T-helper 17 cell (primary cell): ENCODE measurements at regions not wholly inside any gene's neighbourhood (a gene's known extent, or its start where the extent isn't known, plus 50 kb on each side); places are given as distances from the start of the nearest gene placed in this dataset.
A peak's percentile ranks its signal among the peaks of the same experiment; 100 is the strongest.

Source experiments
- ATAC-seq: fragments of 150-1000 bp; cut with Tn5 transposase; 2 replicates; pipeline ENCODE4 v1.10.0; 2021; ENCODE audit warnings: mild to moderate bottlenecking, moderate library complexity
- DNase-seq, 3 donors: peaks; one replicate each; pipeline versions ENCODE4 v3.0.0 to v3.0.0-alpha.2; 2020 to 2021
- H3K9me3 ChIP-seq: one replicate; pipeline ENCODE4 v1.7.0; 2013; ENCODE audit warnings: low read length, mild to moderate bottlenecking; ENCODE audit not compliant: control insufficient read depth, poor library complexity, severe bottlenecking
- H3K27ac Mint-ChIP-seq: one replicate; pipeline ENCODE4 v1.8.0; 2022; ENCODE audit warnings: mild to moderate bottlenecking, moderate library complexity, mixed read lengths
- H3K27me3 Mint-ChIP-seq: one replicate; pipeline ENCODE4 v1.8.0; 2022; ENCODE audit warnings: mixed read lengths
- H3K36me3 Mint-ChIP-seq: one replicate; pipeline ENCODE4 v1.8.0; 2022; ENCODE audit warnings: low read depth, mixed read lengths
- H3K4me1 Mint-ChIP-seq: one replicate; pipeline ENCODE4 v1.8.0; 2022; ENCODE audit warnings: mild to moderate bottlenecking, mixed read lengths
- H3K4me3 Mint-ChIP-seq: one replicate; pipeline ENCODE4 v1.8.0; 2022; ENCODE audit warnings: mild to moderate bottlenecking, moderate library complexity, mixed read lengths

DNA sequence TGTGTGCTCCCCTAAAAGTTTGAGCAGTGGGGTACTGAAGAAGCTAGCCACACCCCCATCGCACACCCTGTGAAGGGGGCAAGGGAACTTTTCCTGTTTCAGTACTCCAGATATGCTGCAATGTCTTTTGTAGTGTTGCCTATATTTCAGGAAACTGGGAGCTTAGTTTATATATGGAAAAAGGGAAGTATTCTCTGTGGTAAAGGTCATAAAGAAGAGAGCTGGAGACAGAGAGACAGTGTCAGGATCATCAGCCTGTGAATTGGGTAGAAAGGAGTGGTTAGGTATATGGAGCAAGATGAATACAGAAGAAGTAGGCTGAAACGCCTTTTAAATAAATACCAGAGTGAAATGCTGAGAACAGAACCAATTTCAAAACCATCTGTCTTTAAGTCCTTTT lies 82.2 kb upstream of the C9orf72 start:
- no peaks in the 10 kb centered on the region for H3K9me3 ChIP-seq
- no peak overlapping the region for H3K27ac Mint-ChIP-seq
- H3K36me3 Mint-ChIP-seq, result no peaks in the 10 kb centered on the region
- DNase-seq (no peak), ATAC-seq (no peak)
- H3K4me3 Mint-ChIP-seq, result no peak overlapping the region
- H3K4me1 Mint-ChIP-seq, result no peaks in the 10 kb centered on the region
- H3K27me3 Mint-ChIP-seq, result peaks cover 5% of the 10 kb centered on the region

GRCh38 chr9:27659001-27659400 lies 85.7 kb upstream of the C9orf72 start:
- Mint-ChIP-seq H3K4me1 (no peaks in the 10 kb centered on the region), H3K36me3 (no peaks in the 10 kb centered on the region), H3K27me3 (peaks cover 7% of the 10 kb centered on the region), H3K4me3 (no peak overlapping the region), H3K27ac (no peak overlapping the region)
- ATAC-seq (no peak), DNase-seq (no peak)
- H3K9me3 ChIP-seq, result no peaks in the 10 kb centered on the region

DNA sequence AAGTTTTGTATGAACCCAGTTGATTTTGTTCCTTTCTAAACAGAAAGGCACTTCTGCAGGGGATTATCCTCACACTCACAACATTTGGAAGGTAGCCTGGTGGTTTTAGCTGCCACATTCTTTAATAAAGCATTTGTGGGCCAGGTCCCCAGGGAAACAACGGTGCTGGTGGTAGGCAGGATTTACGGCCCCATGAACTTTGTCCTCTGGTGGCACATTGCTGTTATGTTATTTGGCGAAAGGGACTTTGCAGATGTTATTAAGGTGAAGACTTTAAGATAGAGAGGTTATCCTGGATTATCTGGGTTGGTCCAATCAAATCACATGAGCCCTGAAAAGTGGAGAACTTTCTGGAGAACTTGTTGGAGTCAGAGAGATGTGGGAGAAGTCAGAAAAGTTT lies 86.3 kb upstream of the C9orf72 start:
- Mint-ChIP-seq H3K27me3 (peaks cover 13% of the 10 kb centered on the region), H3K4me1 (no peaks in the 10 kb centered on the region), H3K4me3 (no peak overlapping the region), H3K27ac (no peak overlapping the region), H3K36me3 (peaks cover 3% of the 10 kb centered on the region)
- DNase-seq, result no peak
- no peak for ATAC-seq
- H3K9me3 ChIP-seq, result no peaks in the 10 kb centered on the region

- Mint-ChIP-seq H3K4me1 (no peaks in the 10 kb centered on the region), H3K27ac (no peak overlapping the region), H3K27me3 (peaks cover 18% of the 10 kb centered on the region), H3K36me3 (peaks cover 3% of the 10 kb centered on the region), H3K4me3 (no peak overlapping the region)
- DNase-seq (no peak), ATAC-seq (no peak)
- no peaks in the 10 kb centered on the region for H3K9me3 ChIP-seq
Observed at GRCh38 chr9:27660148-27660547, 86.9 kb upstream of the C9orf72 start.

DNA sequence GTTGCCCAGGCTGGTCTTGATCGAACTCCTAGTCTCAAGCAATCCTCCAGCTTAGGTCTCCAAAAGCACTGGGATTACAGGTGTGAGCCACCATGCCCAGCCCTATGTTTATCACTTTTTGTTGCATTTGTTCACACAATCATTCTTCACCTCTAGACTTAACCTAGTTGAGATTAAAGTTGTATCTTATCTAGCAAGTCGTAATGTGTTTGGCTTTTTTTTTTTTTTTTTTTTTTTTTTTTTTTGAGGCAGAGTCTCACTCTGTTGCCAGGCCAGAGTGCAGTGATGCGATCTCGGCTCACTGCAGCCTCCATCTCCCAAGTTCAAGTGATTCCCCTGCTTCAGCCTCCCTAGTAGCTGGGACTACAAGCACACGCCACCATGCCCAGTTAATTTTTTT lies 90.2 kb upstream of the C9orf72 start:
- no peak overlapping the region for H3K27ac Mint-ChIP-seq
- no peaks in the 10 kb centered on the region for H3K4me1 Mint-ChIP-seq
- peaks cover 3% of the 10 kb centered on the region for H3K36me3 Mint-ChIP-seq
- ATAC-seq (no peak), DNase-seq (no peak)
- no peak overlapping the region for H3K4me3 Mint-ChIP-seq
- no peaks in the 10 kb centered on the region for H3K9me3 ChIP-seq
- peaks cover 35% of the 10 kb centered on the region for H3K27me3 Mint-ChIP-seq

- Mint-ChIP-seq H3K27me3 (peaks cover 35% of the 10 kb centered on the region), H3K27ac (no peak overlapping the region), H3K36me3 (peaks cover 3% of the 10 kb centered on the region), H3K4me3 (peak overlapping the region; percentile 10), H3K4me1 (no peaks in the 10 kb centered on the region)
- DNase-seq, result no peak
- no peaks in the 10 kb centered on the region for H3K9me3 ChIP-seq
- ATAC-seq, result no peak
Observed at GRCh38 chr9:27664121-27664779, 91.0 kb upstream of the C9orf72 start.

DNA sequence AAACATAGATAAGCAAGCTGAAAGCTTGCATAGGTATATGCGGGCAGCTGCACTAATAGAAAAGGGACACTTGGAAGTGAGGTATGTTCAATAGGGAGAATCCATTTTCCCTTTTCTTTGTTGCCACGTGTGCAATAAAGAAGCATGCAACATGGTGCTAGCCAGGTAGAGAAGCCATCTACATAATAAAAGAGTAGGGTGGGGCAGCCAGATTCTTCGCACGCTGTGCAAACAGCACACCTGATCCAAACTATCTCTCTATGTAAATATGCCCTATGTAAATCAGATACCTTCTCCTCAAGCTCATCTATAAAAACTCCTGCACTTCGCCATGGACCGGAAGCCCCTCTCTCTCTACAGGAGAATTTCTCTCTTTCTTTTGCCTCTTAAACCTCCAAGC lies 91.9 kb upstream of the C9orf72 start:
- Mint-ChIP-seq H3K27ac (no peak overlapping the region), H3K4me1 (no peaks in the 10 kb centered on the region), H3K4me3 (no peak overlapping the region), H3K27me3 (peaks cover 40% of the 10 kb centered on the region), H3K36me3 (peaks cover 3% of the 10 kb centered on the region)
- H3K9me3 ChIP-seq, result no peaks in the 10 kb centered on the region
- ATAC-seq (no peak), DNase-seq (no peak)

DNA sequence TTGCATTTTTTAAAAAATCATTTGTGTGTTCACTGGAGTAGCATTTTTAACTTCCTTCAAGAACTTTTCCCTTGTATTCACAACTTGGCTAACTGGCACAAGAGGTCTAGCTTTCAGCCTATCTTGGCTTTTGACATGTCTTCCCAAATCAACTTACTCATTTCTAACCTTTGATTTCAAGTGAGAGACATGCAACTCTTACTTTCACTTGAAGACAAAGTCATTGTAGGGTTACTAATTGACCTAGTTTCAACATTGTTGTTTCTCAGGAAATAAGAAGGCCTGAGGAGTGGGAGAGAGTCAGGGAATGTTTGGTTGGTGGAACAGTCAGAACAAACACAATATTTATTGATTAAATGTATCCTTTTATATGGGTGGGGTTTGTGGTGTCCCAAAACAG lies 95.0 kb upstream of the C9orf72 start:
- no peaks in the 10 kb centered on the region for H3K9me3 ChIP-seq
- ATAC-seq (no peak), DNase-seq (no peak)
- Mint-ChIP-seq H3K27me3 (peaks cover 49% of the 10 kb centered on the region), H3K4me1 (no peaks in the 10 kb centered on the region), H3K36me3 (peaks cover 3% of the 10 kb centered on the region), H3K27ac (no peak overlapping the region), H3K4me3 (no peak overlapping the region)

GRCh38 chr9:27671636-27672035 lies 98.4 kb upstream of the C9orf72 start:
- Mint-ChIP-seq H3K27me3 (peaks cover 32% of the 10 kb centered on the region), H3K4me3 (no peak overlapping the region), H3K27ac (no peak overlapping the region), H3K36me3 (no peaks in the 10 kb centered on the region), H3K4me1 (no peaks in the 10 kb centered on the region)
- ATAC-seq, result no peak
- no peak for DNase-seq
- no peaks in the 10 kb centered on the region for H3K9me3 ChIP-seq

GRCh38 chr9:27672718-27673117 lies 99.4 kb upstream of the C9orf72 start:
- H3K27ac Mint-ChIP-seq, result no peak overlapping the region
- H3K9me3 ChIP-seq, result no peaks in the 10 kb centered on the region
- H3K4me1 Mint-ChIP-seq, result no peaks in the 10 kb centered on the region
- H3K4me3 Mint-ChIP-seq, result no peak overlapping the region
- H3K27me3 Mint-ChIP-seq, result peaks cover 25% of the 10 kb centered on the region
- no peak for ATAC-seq
- no peaks in the 10 kb centered on the region for H3K36me3 Mint-ChIP-seq
- no peak for DNase-seq

DNA sequence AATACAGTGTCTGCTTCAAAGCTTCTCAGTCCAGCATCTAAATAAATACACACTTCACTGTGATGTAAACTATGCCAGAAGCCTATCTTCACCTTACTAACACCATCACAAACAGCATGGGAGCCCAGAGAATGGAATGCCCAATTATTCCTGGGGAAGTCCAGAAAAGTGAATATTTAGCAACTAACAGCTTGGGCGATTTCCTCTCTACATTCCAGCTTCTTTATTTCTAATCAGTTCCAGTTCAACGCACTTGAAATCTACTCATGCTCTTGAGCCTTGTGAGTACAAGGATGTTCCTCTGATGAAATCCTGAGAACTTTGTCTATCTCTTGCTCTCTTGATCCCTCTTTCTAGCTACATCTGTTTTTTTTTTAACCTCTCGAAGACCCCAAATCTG lies 100.4 kb upstream of the C9orf72 start:
- ATAC-seq (no peak), DNase-seq (no peak)
- H3K4me1 Mint-ChIP-seq, result no peaks in the 10 kb centered on the region
- no peaks in the 10 kb centered on the region for H3K36me3 Mint-ChIP-seq
- no peaks in the 10 kb centered on the region for H3K9me3 ChIP-seq
- peaks cover 25% of the 10 kb centered on the region for H3K27me3 Mint-ChIP-seq
- no peak overlapping the region for H3K27ac Mint-ChIP-seq
- H3K4me3 Mint-ChIP-seq, result no peak overlapping the region

- ATAC-seq (no peak), DNase-seq (no peak)
- H3K27ac Mint-ChIP-seq, result no peak overlapping the region
- H3K9me3 ChIP-seq, result no peaks in the 10 kb centered on the region
- H3K4me3 Mint-ChIP-seq, result no peak overlapping the region
- H3K4me1 Mint-ChIP-seq, result no peaks in the 10 kb centered on the region
- no peaks in the 10 kb centered on the region for H3K36me3 Mint-ChIP-seq
- peaks cover 22% of the 10 kb centered on the region for H3K27me3 Mint-ChIP-seq
Observed at GRCh38 chr9:27675354-27675753, 102.1 kb upstream of the C9orf72 start.

DNA sequence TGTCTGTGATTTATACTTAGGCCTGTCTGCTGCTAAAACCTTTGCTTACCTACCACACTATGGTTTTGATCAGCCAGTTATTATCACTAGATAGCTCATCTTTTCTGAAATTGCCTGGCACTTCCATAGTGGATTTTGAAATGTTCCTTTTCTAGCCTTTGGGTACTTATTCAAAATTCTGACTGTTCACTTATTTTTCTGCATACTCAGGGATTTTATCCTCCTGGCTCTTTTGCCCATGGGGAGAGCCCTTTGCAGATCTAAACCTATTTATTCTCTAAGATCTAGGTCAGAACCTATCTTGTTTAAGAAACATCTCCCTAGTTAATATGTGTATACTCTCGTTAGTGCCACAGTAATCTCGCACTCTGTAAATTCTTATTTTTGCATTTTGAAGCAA lies 103.5 kb upstream of the C9orf72 start:
- DNase-seq (no peak), ATAC-seq (no peak)
- Mint-ChIP-seq H3K27ac (no peak overlapping the region), H3K4me3 (no peak overlapping the region), H3K36me3 (no peaks in the 10 kb centered on the region), H3K4me1 (no peaks in the 10 kb centered on the region), H3K27me3 (peaks cover 24% of the 10 kb centered on the region)
- H3K9me3 ChIP-seq, result no peaks in the 10 kb centered on the region

GRCh38 chr9:27679338-27679737 lies 106.1 kb upstream of the C9orf72 start:
- Mint-ChIP-seq H3K27me3 (peaks cover 24% of the 10 kb centered on the region), H3K27ac (no peak overlapping the region), H3K4me1 (no peaks in the 10 kb centered on the region), H3K4me3 (no peak overlapping the region), H3K36me3 (no peaks in the 10 kb centered on the region)
- DNase-seq (no peak), ATAC-seq (no peak)
- no peaks in the 10 kb centered on the region for H3K9me3 ChIP-seq
